ENCODE measurements at regions not wholly inside any gene's neighbourhood (a gene's known extent, or its start where the extent isn't known, plus 50 kb on each side); places are given as distances from the start of the nearest gene placed in this dataset.
"Not testable (repeated sequence)": the region's sequence is repeated elsewhere in the genome, so short reads cannot be mapped to it uniquely, and the experiment has no call there.

DNA sequence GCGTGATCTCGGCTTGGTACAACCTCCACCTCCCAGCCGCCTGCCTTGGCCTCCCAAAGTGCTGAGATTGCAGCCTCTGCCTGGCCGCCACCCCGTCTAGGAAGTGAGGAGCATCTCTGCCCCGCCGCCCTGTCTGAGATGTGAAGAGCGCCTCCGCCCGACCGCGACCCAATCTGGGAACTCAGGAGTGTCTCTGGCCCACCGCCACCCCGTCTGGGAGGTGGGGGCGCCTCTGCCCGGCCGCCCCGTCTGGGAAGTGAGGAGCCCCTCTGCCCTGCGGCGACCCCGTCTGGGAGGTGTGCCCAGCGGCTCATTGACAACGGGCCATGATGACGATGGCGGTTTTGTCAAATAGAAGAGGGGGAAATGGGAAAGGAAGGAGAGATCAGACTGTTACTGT, 591.2 kb downstream of the KCTD12 start:
- TF ChIP-seq, protein P1, sequence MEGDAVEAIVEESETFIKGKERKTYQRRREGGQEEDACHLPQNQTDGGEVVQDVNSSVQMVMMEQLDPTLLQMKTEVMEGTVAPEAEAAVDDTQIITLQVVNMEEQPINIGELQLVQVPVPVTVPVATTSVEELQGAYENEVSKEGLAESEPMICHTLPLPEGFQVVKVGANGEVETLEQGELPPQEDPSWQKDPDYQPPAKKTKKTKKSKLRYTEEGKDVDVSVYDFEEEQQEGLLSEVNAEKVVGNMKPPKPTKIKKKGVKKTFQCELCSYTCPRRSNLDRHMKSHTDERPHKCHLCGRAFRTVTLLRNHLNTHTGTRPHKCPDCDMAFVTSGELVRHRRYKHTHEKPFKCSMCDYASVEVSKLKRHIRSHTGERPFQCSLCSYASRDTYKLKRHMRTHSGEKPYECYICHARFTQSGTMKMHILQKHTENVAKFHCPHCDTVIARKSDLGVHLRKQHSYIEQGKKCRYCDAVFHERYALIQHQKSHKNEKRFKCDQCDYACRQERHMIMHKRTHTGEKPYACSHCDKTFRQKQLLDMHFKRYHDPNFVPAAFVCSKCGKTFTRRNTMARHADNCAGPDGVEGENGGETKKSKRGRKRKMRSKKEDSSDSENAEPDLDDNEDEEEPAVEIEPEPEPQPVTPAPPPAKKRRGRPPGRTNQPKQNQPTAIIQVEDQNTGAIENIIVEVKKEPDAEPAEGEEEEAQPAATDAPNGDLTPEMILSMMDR (IDR thresholded peaks at IDR 0.05; ENCODE audit: insufficient read depth, low read length), result not testable (repeated sequence)
- TF ChIP-seq POLR2AphosphoS5 (IDR thresholded peaks at IDR 0.05; ENCODE audit: low read depth), result not testable (repeated sequence)
